Muscle layer of duodenum (tissue), 2 donors: ENCODE measurements at regions not wholly inside any gene's neighbourhood (a gene's known extent, or its start where the extent isn't known, plus 50 kb on each side); places are given as distances from the start of the nearest gene placed in this dataset.

ENCODE experiments used
- H3K27ac ChIP-seq: one replicate; pipeline ENCODE4 v1.7.0; 2013; ENCODE audit warnings: mild to moderate bottlenecking, low read length
- H3K27me3 ChIP-seq: one replicate; pipeline ENCODE4 v1.7.0; 2013; ENCODE audit warnings: low read depth, mild to moderate bottlenecking, control low read depth, low read length
- H3K36me3 ChIP-seq, 2 donors: one replicate each; pipeline ENCODE4 v1.7.0; 2013; ENCODE audit warnings: low read length in 2 of 2, control low read depth in 1 of 2, mild to moderate bottlenecking in 1 of 2; ENCODE audit not compliant: insufficient read depth in 2 of 2, control insufficient read depth in 1 of 2
- H3K4me1 ChIP-seq, 2 donors: one replicate each; pipeline ENCODE4 v1.7.0; 2013; ENCODE audit warnings: low read length in 2 of 2, mild to moderate bottlenecking in 2 of 2, control low read depth in 1 of 2, moderate library complexity in 1 of 2; ENCODE audit not compliant: insufficient read depth in 2 of 2, control insufficient read depth in 1 of 2
- H3K4me3 ChIP-seq, 2 donors: one replicate each; pipeline ENCODE4 v1.7.0; 2013; ENCODE audit warnings: low read length in 2 of 2, low read depth in 1 of 2, mild to moderate bottlenecking in 1 of 2
- H3K9me3 ChIP-seq, 2 donors: one replicate each; pipeline ENCODE4 v1.7.0; 2013; ENCODE audit warnings: low read length in 2 of 2, control low read depth in 1 of 2, mild to moderate bottlenecking in 1 of 2; ENCODE audit not compliant: control insufficient read depth in 1 of 2
- donor health status: healthy.

- Histone ChIP-seq H3K36me3 (no peaks in the 10 kb centered on the region), H3K4me1 (no peaks in the 10 kb centered on the region), H3K9me3 (no peaks in the 10 kb centered on the region), H3K4me3 (no peak overlapping the region), H3K27me3 (no peaks in the 10 kb centered on the region), H3K27ac (no peak overlapping the region)
These were observed 81.1 kb downstream of the SEC61B start for GRCh38 chr9:99303177-99303576.

- Histone ChIP-seq H3K4me1 (no peaks in the 10 kb centered on the region), H3K9me3 (no peaks in the 10 kb centered on the region), H3K27me3 (no peaks in the 10 kb centered on the region), H3K4me3 (no peak overlapping the region), H3K27ac (no peak overlapping the region), H3K36me3 (no peaks in the 10 kb centered on the region)
These were observed 83.0 kb downstream of the SEC61B start for GRCh38 chr9:99305124-99305523.

- Histone ChIP-seq H3K27ac (no peak overlapping the region), H3K27me3 (no peaks in the 10 kb centered on the region), H3K9me3 (no peaks in the 10 kb centered on the region)
These were observed 84.0 kb downstream of the SEC61B start for GRCh38 chr9:99305820-99306811.

GRCh38 chr9:99307851-99308250, 85.8 kb downstream of the SEC61B start:
- Histone ChIP-seq H3K4me1 (no peaks in the 10 kb centered on the region), H3K27ac (no peak overlapping the region), H3K36me3 (no peaks in the 10 kb centered on the region), H3K4me3 (no peak overlapping the region), H3K9me3 (no peaks in the 10 kb centered on the region), H3K27me3 (no peaks in the 10 kb centered on the region)

More at GRCh38 chr9:99305820-99306811, 84.0 kb downstream of the SEC61B start:
- H3K36me3 ChIP-seq: no peaks in the 10 kb centered on the region
- H3K4me1 ChIP-seq: no peaks in the 10 kb centered on the region
- H3K4me3 ChIP-seq: no peak overlapping the region

- H3K9me3 ChIP-seq: no peaks in the 10 kb centered on the region
- H3K27me3 ChIP-seq: no peaks in the 10 kb centered on the region
- no peak overlapping the region for H3K27ac ChIP-seq
- no peaks in the 10 kb centered on the region for H3K36me3 ChIP-seq
- H3K4me3 ChIP-seq: no peak overlapping the region
- H3K4me1 ChIP-seq: no peaks in the 10 kb centered on the region
These were observed 87.3 kb downstream of the SEC61B start for GRCh38 chr9:99309141-99309939.

- no peak overlapping the region for H3K27ac ChIP-seq
- no peaks in the 10 kb centered on the region for H3K4me1 ChIP-seq
- H3K36me3 ChIP-seq: no peaks in the 10 kb centered on the region
- no peaks in the 10 kb centered on the region for H3K27me3 ChIP-seq
- H3K4me3 ChIP-seq: no peak overlapping the region
- no peaks in the 10 kb centered on the region for H3K9me3 ChIP-seq
These were observed 90.7 kb downstream of the SEC61B start for GRCh38 chr9:99312736-99313135.

GRCh38 chr9:99319048-99319447, 97.0 kb downstream of the SEC61B start:
- Histone ChIP-seq H3K4me3 (no peak overlapping the region), H3K4me1 (no peaks in the 10 kb centered on the region), H3K27me3 (no peaks in the 10 kb centered on the region), H3K9me3 (no peaks in the 10 kb centered on the region), H3K27ac (no peak overlapping the region), H3K36me3 (no peaks in the 10 kb centered on the region)

- Histone ChIP-seq H3K9me3 (no peaks in the 10 kb centered on the region), H3K27me3 (no peaks in the 10 kb centered on the region), H3K4me1 (no peaks in the 10 kb centered on the region), H3K4me3 (no peak overlapping the region), H3K27ac (no peak overlapping the region), H3K36me3 (no peaks in the 10 kb centered on the region)
These were observed 100.2 kb downstream of the SEC61B start for GRCh38 chr9:99322299-99322698.

GRCh38 chr9:99326112-99326916, 104.2 kb downstream of the SEC61B start:
- H3K27ac ChIP-seq: no peak overlapping the region
- no peaks in the 10 kb centered on the region for H3K4me1 ChIP-seq
- no peaks in the 10 kb centered on the region for H3K36me3 ChIP-seq
- no peaks in the 10 kb centered on the region for H3K9me3 ChIP-seq
- H3K27me3 ChIP-seq: no peaks in the 10 kb centered on the region
- H3K4me3 ChIP-seq: no peak overlapping the region

GRCh38 chr9:99326917-99327189, 104.8 kb downstream of the SEC61B start:
- no peak overlapping the region for H3K27ac ChIP-seq
- no peaks in the 10 kb centered on the region for H3K4me1 ChIP-seq
- no peaks in the 10 kb centered on the region for H3K36me3 ChIP-seq
- no peak overlapping the region for H3K4me3 ChIP-seq
- no peaks in the 10 kb centered on the region for H3K27me3 ChIP-seq
- H3K9me3 ChIP-seq: no peaks in the 10 kb centered on the region

GRCh38 chr9:99327667-99328066, 105.6 kb downstream of the SEC61B start:
- no peak overlapping the region for H3K27ac ChIP-seq
- no peaks in the 10 kb centered on the region for H3K9me3 ChIP-seq

More at GRCh38 chr9:99327667-99328066, 105.6 kb downstream of the SEC61B start:
- H3K36me3 ChIP-seq: no peaks in the 10 kb centered on the region
- H3K4me1 ChIP-seq: no peaks in the 10 kb centered on the region
- H3K27me3 ChIP-seq: no peaks in the 10 kb centered on the region
- no peak overlapping the region for H3K4me3 ChIP-seq
